Kidney capillary endothelial cell (primary cell): ENCODE measurements at regions not wholly inside any gene's neighbourhood (a gene's known extent, or its start where the extent isn't known, plus 50 kb on each side); places are given as distances from the start of the nearest gene placed in this dataset.

ENCODE experiments used
- DNase-seq: peaks from one replicate; pipeline ENCODE4 v3.0.0-alpha.2; 2018; ENCODE audit warnings: low spot score

- no peak for DNase-seq
These were observed 637.7 kb upstream of the ID2 start for GRCh38 chr2:8044046-8044594.

GRCh38 chr2:8045081-8045614, 636.7 kb upstream of the ID2 start:
- no peak for DNase-seq

GRCh38 chr2:8046849-8047248, 635.0 kb upstream of the ID2 start:
- no peak for DNase-seq

GRCh38 chr2:8049176-8049575, 632.7 kb upstream of the ID2 start:
- DNase-seq: no peak

- no peak for DNase-seq
These were observed 631.8 kb upstream of the ID2 start for GRCh38 chr2:8049851-8050571.

- DNase-seq: no peak
These were observed 628.6 kb upstream of the ID2 start for GRCh38 chr2:8053216-8053615.

GRCh38 chr2:8054070-8054469, 627.8 kb upstream of the ID2 start:
- no peak for DNase-seq

- no peak for DNase-seq
These were observed 623.2 kb upstream of the ID2 start for GRCh38 chr2:8058652-8059051.

- no peak for DNase-seq
These were observed 622.6 kb upstream of the ID2 start for GRCh38 chr2:8059255-8059654.

- no peak for DNase-seq
These were observed 622.1 kb upstream of the ID2 start for GRCh38 chr2:8059794-8060193.

- DNase-seq: no peak
These were observed 620.6 kb upstream of the ID2 start for GRCh38 chr2:8061219-8061618.

GRCh38 chr2:8064603-8065002, 617.3 kb upstream of the ID2 start:
- no peak for DNase-seq

- no peak for DNase-seq
These were observed 616.7 kb upstream of the ID2 start for GRCh38 chr2:8065191-8065590.

- no peak for DNase-seq
These were observed 614.0 kb upstream of the ID2 start for GRCh38 chr2:8067784-8068336.

GRCh38 chr2:8072907-8073306, 608.9 kb upstream of the ID2 start:
- DNase-seq: no peak

GRCh38 chr2:8073916-8074315, 607.9 kb upstream of the ID2 start:
- no peak for DNase-seq

- DNase-seq: no peak
These were observed 605.2 kb upstream of the ID2 start for GRCh38 chr2:8076448-8077342.

- DNase-seq: no peak
These were observed 603.2 kb upstream of the ID2 start for GRCh38 chr2:8078705-8079104.

GRCh38 chr2:8080063-8080462, 601.8 kb upstream of the ID2 start:
- no peak for DNase-seq

- no peak for DNase-seq
These were observed 600.7 kb upstream of the ID2 start for GRCh38 chr2:8081130-8081529.

- no peak for DNase-seq
These were observed 599.0 kb upstream of the ID2 start for GRCh38 chr2:8082840-8083239.

GRCh38 chr2:8086357-8086756, 595.5 kb upstream of the ID2 start:
- DNase-seq: no peak
